Stimulated activated CD4-positive, alpha-beta T cell treated with anti-CD3 and anti-CD28 coated beads, Interleukin-1b, Interleukin-23, amount 100 ng/mL, for 24 hours (primary cell): ENCODE measurements at regions not wholly inside any gene's neighbourhood (a gene's known extent, or its start where the extent isn't known, plus 50 kb on each side); places are given as distances from the start of the nearest gene placed in this dataset.

Experiments
- DNase-seq, 4 experiments: peaks; one replicate each; pipeline ENCODE4 v3.0.0-alpha.2; 2020; ENCODE audit warnings: low read depth in 4 of 4, low spot score in 1 of 4

DNA sequence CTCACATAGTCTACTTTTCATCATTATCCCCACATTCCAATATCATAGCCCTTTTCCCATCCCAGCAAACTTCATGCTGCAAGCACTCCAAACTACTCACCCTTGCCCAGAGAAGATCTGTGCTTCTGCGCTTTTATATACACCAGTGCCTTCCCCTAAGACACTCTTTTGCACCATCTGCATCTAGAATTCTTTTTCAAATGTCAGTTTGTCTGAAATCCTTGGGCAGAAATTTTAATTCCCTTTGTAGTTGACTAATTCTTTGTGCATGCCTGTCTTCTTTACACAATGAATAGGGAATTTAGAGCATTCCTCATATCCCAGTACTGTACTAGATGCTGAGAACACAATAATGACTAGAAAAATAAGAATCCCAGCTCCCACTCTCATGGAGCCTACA, 298.9 kb downstream of the KCNN2 start:
- DNase-seq = no peak

- no peak for DNase-seq
These were observed 296.3 kb downstream of the KCNN2 start for GRCh38 chr5:114658194-114658593.

- DNase-seq = no peak
These were observed 295.7 kb downstream of the KCNN2 start for GRCh38 chr5:114657342-114658130.

DNA sequence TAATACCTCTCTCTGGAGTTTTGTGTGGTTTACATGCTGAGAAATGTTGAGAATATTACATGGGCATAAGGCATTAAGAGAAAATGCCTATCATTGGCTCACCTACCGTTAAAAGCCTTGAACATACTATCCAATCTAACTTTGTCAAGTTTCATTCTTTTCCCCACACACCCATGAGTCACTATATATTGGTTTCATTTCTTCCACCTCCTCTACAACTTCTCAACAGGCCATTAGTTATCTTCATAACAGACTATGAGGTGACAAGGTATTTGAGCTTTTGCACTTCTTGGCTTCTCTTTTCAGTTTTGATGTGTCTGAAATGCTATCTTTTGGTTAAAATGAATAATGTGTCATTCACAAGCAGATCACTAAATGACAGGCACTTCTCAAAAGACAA, 288.0 kb downstream of the KCNN2 start:
- DNase-seq = no peak

DNA sequence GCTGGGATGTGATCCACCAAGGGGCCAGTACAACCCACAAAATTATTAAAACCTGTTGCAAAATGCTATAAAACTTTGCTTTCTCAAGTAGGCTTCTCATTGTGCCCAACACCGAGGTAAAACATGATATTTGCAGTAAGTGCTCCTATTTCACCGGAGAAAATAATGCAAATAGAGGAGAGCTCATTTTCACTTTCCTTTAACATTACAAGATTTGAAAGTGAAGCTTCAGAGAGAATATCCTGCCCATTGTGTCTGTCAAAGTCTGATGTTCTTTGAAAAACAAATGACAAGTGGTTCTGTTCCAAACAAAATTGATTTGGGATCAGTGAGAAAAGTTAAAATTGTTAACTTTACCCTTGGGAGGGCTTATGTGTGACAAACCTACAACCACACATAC, 287.1 kb downstream of the KCNN2 start:
- DNase-seq = no peak

DNA sequence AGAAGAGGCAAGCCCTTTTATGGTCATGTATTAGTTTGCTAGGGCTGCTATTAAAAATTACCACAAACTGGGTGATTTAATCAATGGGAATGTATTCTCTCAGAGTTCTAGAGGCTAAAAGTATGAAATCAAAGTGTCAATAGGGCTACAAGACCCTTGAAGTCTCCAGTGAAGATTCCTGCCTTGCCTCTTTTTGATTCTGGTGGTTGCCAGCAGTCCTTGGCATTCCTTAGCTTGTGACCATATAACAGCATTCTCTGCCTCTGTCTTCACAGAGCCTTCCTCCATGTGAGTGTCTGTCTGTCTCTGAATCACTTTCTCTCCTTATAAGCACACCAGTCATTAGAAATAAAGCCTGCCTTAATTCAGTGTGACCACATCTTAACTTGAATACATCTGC, 282.7 kb downstream of the KCNN2 start:
- DNase-seq = no peak

- DNase-seq = no peak
These were observed 274.4 kb downstream of the KCNN2 start for GRCh38 chr5:114636271-114636670.

GRCh38 chr5:114634967-114635901, 273.4 kb downstream of the KCNN2 start:
- DNase-seq = no peak

GRCh38 chr5:114634517-114634916, 272.6 kb downstream of the KCNN2 start:
- no peak for DNase-seq

DNA sequence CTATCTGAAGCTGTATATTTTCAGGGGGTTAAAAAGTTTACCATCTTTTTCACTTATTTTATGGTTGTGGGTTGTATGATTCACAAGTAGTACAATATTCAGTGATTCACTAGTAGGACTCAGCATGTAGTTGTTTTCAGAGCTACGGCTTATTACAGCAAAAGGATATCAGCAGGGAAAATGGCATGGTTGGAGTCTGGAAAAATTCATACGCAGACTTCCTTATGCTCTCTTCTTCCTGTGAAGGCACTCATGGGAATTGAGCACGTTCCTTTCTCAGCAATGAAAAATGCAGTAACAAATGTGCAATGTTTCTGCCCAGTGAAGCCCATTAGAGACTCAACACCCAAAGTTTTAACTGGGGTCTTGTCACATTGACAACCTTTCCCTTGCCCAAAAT, 250.5 kb downstream of the KCNN2 start:
- DNase-seq = no peak

DNA sequence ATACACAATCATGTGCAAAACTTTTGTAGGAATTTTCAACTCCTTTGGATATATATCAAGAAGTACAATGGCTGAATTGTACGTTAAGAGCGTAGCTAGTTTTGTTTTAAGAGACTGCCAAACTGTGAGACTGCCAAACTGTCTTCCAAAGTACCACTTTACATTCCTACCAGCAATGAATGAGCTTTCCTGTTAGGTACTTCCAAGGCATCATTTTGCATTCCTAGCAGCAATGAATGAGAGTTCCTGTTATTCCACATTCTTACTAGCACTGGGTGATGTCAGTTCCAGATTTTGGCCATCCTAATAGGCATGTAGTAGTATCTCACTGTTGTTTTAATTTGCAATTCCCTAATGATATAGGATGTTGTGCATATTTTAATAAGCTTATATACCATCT, 219.3 kb downstream of the KCNN2 start:
- no peak for DNase-seq

DNA sequence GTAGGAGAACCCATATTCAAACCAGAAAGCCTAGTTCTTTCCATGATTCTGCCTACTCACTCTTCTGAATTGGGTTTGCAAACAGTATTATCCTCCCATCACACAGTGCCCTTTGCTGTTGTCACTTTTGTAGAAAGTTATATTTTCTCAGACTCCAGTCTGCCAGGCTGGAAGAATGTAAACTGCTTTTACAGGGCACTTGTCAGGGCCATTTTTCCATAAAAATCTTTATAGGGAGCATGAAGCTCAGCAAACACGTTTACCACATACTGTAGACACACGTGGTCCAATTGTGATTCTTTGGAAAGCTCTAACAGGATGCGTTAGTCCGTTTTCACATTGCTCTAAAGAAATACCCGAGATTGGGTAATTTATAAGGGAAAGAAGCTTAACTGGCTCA, 204.0 kb downstream of the KCNN2 start:
- no peak for DNase-seq

DNA sequence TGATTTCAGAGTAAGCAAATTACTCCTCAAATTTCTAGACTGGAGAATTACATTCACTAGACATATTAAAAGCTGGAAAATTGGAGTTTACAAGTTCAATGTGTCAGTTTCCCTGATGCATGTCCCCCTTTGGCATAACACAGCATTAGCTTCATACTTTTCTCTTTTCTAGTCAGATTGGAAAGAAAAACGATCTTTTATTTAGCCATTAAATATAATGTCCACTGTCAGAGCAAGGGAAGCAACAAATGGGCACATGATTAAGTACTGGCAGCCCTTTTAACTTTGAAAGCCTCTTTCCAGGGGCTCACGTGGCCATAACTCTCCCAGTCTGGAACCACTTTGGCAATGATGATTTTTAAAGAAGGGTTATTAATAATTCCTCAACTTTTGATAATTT, 203.3 kb downstream of the KCNN2 start:
- DNase-seq = no peak

DNA sequence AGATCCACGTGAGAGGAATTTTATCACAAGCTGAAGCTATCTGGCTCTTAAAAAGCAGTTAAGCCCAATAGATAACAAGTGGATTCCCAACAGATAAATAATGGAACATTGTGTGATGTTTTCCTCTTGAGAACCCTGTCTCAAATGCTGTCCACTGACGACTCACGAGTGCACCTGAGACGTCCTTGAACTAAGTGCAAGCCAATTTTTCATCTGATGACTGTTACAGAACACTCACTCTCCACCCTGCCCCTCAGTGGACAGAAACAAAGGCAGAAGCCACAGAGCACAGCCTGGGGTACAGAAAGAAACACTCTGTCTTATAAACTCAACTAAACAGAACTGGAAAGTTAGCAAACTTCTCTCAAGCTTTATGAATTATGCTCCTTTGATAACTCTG, 199.5 kb downstream of the KCNN2 start:
- DNase-seq = no peak
